Type B pancreatic cell (in vitro differentiated cells): ENCODE measurements at regions not wholly inside any gene's neighbourhood (a gene's known extent, or its start where the extent isn't known, plus 50 kb on each side); places are given as distances from the start of the nearest gene placed in this dataset.

Source experiments
- DNase-seq: peaks from one replicate; pipeline ENCODE4 v3.0.0; 2021; ENCODE audit warnings: mixed read lengths; ENCODE audit not compliant: unreplicated experiment; ENCODE audit errors: extremely low spot score
- H3K27ac Mint-ChIP-seq: 2 replicates; pipeline ENCODE4 v1.8.0; 2021; ENCODE audit warnings: mild to moderate bottlenecking, mixed read lengths
- H3K27me3 Mint-ChIP-seq: 2 replicates; pipeline ENCODE4 v1.8.0; 2021; ENCODE audit warnings: mixed read lengths
- H3K36me3 Mint-ChIP-seq: 2 replicates; pipeline ENCODE4 v1.8.0; 2021; ENCODE audit warnings: mixed read lengths
- H3K4me1 Mint-ChIP-seq: one replicate; pipeline ENCODE4 v1.8.0; 2021; ENCODE audit warnings: mixed read lengths; ENCODE audit not compliant: unreplicated experiment
- H3K4me3 Mint-ChIP-seq: 2 replicates; pipeline ENCODE4 v1.8.0; 2021; ENCODE audit warnings: mild to moderate bottlenecking, mixed read lengths
- H3K9me3 Mint-ChIP-seq: 2 replicates; pipeline ENCODE4 v1.8.0; 2021; ENCODE audit warnings: mixed read lengths
- TF ChIP-seq, protein P1 (sequence below): fragments of 200-600 bp; sonication (generic); conservative IDR thresholded peaks from 2 replicates; pipeline ENCODE4 v1.5.0; 2021; ENCODE audit warnings: antibody characterized with exemption, mild to moderate bottlenecking

GRCh38 chr9:80867731-80868130 is 821.6 kb downstream of the TLE1 start:
- Mint-ChIP-seq H3K4me1 (no peaks in the 10 kb centered on the region), H3K27ac (no peak overlapping the region), H3K9me3 (peaks cover 8% of the 10 kb centered on the region), H3K4me3 (no peak overlapping the region), H3K27me3 (no peaks in the 10 kb centered on the region), H3K36me3 (no peaks in the 10 kb centered on the region)
- DNase-seq: no peak
- TF ChIP-seq, protein P1, sequence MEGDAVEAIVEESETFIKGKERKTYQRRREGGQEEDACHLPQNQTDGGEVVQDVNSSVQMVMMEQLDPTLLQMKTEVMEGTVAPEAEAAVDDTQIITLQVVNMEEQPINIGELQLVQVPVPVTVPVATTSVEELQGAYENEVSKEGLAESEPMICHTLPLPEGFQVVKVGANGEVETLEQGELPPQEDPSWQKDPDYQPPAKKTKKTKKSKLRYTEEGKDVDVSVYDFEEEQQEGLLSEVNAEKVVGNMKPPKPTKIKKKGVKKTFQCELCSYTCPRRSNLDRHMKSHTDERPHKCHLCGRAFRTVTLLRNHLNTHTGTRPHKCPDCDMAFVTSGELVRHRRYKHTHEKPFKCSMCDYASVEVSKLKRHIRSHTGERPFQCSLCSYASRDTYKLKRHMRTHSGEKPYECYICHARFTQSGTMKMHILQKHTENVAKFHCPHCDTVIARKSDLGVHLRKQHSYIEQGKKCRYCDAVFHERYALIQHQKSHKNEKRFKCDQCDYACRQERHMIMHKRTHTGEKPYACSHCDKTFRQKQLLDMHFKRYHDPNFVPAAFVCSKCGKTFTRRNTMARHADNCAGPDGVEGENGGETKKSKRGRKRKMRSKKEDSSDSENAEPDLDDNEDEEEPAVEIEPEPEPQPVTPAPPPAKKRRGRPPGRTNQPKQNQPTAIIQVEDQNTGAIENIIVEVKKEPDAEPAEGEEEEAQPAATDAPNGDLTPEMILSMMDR: no peak

- Mint-ChIP-seq H3K36me3 (no peaks in the 10 kb centered on the region), H3K27me3 (no peaks in the 10 kb centered on the region), H3K4me1 (no peaks in the 10 kb centered on the region), H3K4me3 (no peak overlapping the region), H3K9me3 (peaks cover 8% of the 10 kb centered on the region), H3K27ac (no peak overlapping the region)
- DNase-seq: no peak
- TF ChIP-seq, protein P1: no peak
Observed at GRCh38 chr9:80866576-80867227, 822.6 kb downstream of the TLE1 start.

DNA sequence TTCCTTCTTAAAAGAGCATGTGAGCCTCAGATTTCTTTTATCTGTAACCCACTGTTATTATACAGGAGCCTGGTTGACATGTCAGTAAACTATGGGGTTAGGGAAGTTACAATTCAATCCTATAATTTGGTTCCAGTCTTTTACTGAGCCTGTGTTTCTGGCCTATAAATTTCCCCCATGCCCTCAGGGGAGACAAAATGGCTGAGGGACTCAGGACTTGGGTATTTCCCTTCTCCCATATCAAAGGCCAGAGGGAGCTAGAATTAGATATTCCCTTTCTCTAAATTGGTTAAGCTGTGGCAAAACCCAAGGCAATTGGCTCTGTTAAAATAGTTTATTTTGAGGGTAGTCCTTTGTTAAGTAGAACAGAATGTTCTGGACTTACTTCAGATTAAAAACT is 823.2 kb downstream of the TLE1 start:
- TF ChIP-seq, protein P1: no peak
- H3K36me3 Mint-ChIP-seq: no peaks in the 10 kb centered on the region
- no peaks in the 10 kb centered on the region for H3K27me3 Mint-ChIP-seq
- H3K27ac Mint-ChIP-seq: no peak overlapping the region
- no peak for DNase-seq
- peaks cover 8% of the 10 kb centered on the region for H3K9me3 Mint-ChIP-seq
- no peaks in the 10 kb centered on the region for H3K4me1 Mint-ChIP-seq
- H3K4me3 Mint-ChIP-seq: no peak overlapping the region

GRCh38 chr9:80843028-80843427 is 846.3 kb downstream of the TLE1 start:
- Mint-ChIP-seq H3K27me3 (no peaks in the 10 kb centered on the region), H3K9me3 (peaks cover 4% of the 10 kb centered on the region), H3K4me1 (peaks cover 12% of the 10 kb centered on the region), H3K36me3 (peaks cover 3% of the 10 kb centered on the region), H3K27ac (no peak overlapping the region), H3K4me3 (no peak overlapping the region)
- DNase-seq: no peak
- TF ChIP-seq, protein P1: no peak

DNA sequence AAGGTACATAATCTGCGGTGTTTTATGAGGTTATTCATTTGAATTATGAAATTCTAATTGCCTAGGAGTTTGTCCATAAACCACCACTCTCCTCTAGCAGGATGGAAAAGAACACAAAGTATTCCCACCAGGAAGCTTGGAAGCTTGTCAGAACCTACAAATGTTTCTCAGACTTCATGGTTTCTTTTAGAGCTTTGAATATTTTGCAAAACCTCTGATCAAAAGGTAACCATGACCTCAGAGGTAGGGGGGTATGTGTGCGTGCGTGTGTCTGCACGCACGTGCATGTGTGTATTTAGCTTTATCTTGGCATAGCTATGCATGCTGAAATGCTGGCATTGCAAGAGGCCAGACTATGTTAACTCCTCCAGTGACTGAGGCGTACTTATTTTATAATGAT is 847.0 kb downstream of the TLE1 start:
- TF ChIP-seq, protein P1: no peak
- Mint-ChIP-seq H3K36me3 (peaks cover 3% of the 10 kb centered on the region), H3K27ac (no peak overlapping the region), H3K9me3 (peaks cover 4% of the 10 kb centered on the region), H3K4me1 (peaks cover 12% of the 10 kb centered on the region), H3K4me3 (no peak overlapping the region), H3K27me3 (no peaks in the 10 kb centered on the region)
- no peak for DNase-seq
